ENCODE measurements at regions not wholly inside any gene's neighbourhood (a gene's known extent, or its start where the extent isn't known, plus 50 kb on each side); places are given as distances from the start of the nearest gene placed in this dataset.

DNA sequence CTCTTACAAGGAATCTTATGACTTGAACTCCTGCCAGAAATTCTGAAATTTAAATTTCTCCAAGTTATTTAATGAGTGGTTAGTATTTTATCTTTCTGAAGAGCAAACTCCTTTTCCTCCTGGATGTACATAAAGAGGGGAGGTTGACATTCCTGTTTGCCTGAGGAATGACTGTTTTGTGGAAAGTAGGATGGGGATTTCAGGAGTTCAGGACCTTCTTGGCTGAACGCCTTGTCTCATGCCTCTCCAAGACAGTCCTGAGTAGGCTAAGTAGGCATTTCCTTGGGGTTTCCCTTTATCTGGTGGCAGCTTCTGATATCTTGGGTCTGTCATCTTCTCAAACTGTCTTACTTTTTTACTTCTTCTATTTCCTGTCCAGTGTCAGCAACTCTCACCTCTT lies 356.6 kb downstream of the TDRD3 start:
- Histone ChIP-seq H3K9ac (ENCODE audit: insufficient read depth, low read length, poor library complexity, severe bottlenecking) (no peak overlapping the region), H3K9me3 (replicated peaks in 1 of 2; ENCODE audit: control insufficient read depth in 1 of 2, insufficient read depth in 1 of 2, low read length in 2 of 2) (peaks cover 0 to 6% of the 10 kb centered on the region in 2 donors), H3K27ac (ENCODE audit: low read depth in 1 of 2, low read length in 2 of 2) (no peak overlapping the region), H3K4me3 (replicated peaks in 1 of 3; ENCODE audit: low read depth in 2 of 3, low read length in 3 of 3) (no peak overlapping the region), H3K79me2 (ENCODE audit: insufficient read depth, low read length) (no peaks in the 10 kb centered on the region), H3K27me3 (ENCODE audit: control insufficient read depth in 2 of 2, insufficient read depth in 2 of 2, low read length in 2 of 2) (no peaks in the 10 kb centered on the region), H3K4me1 (ENCODE audit: control insufficient read depth in 1 of 2, insufficient read depth in 2 of 2, low read length in 2 of 2) (no peaks in the 10 kb centered on the region), H3K36me3 (replicated peaks in 1 of 2; ENCODE audit: control insufficient read depth in 1 of 2, insufficient read depth in 2 of 2, low read length in 2 of 2) (no peaks in the 10 kb centered on the region), H2AFZ (ENCODE audit: insufficient read depth, low read depth, low read length, poor library complexity, severe bottlenecking) (no peak overlapping the region), H3K4me2 (replicated peaks; ENCODE audit: extremely low read depth, low read length, poor library complexity, severe bottlenecking) (no peak overlapping the region), H4K20me1 (ENCODE audit: insufficient read depth, low read length) (no peaks in the 10 kb centered on the region)
- H3K27ac Mint-ChIP-seq = no peak overlapping the region
- no peaks in the 10 kb centered on the region for H3K27me3 Mint-ChIP-seq (ENCODE audit: low read depth in 3 of 3)
- H3K36me3 Mint-ChIP-seq = no peaks in the 10 kb centered on the region
- WGBS (ENCODE audit: insufficient coverage) = no CpG with 5 or more reads among the region's 1 CpG
- intact Hi-C loops (cut with micrococcal nuclease) = no loop called here
- DNase-seq = no peak
- no peak overlapping the region for H3K4me3 Mint-ChIP-seq
- H3K4me1 Mint-ChIP-seq = no peaks in the 10 kb centered on the region
- TF ChIP-seq, protein P1, sequence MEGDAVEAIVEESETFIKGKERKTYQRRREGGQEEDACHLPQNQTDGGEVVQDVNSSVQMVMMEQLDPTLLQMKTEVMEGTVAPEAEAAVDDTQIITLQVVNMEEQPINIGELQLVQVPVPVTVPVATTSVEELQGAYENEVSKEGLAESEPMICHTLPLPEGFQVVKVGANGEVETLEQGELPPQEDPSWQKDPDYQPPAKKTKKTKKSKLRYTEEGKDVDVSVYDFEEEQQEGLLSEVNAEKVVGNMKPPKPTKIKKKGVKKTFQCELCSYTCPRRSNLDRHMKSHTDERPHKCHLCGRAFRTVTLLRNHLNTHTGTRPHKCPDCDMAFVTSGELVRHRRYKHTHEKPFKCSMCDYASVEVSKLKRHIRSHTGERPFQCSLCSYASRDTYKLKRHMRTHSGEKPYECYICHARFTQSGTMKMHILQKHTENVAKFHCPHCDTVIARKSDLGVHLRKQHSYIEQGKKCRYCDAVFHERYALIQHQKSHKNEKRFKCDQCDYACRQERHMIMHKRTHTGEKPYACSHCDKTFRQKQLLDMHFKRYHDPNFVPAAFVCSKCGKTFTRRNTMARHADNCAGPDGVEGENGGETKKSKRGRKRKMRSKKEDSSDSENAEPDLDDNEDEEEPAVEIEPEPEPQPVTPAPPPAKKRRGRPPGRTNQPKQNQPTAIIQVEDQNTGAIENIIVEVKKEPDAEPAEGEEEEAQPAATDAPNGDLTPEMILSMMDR (IDR thresholded peaks at IDR 0.05) = no peak
- peaks cover 0 to 10% (median 1%) of the 10 kb centered on the region in 7 donors for H3K9me3 Mint-ChIP-seq

DNA sequence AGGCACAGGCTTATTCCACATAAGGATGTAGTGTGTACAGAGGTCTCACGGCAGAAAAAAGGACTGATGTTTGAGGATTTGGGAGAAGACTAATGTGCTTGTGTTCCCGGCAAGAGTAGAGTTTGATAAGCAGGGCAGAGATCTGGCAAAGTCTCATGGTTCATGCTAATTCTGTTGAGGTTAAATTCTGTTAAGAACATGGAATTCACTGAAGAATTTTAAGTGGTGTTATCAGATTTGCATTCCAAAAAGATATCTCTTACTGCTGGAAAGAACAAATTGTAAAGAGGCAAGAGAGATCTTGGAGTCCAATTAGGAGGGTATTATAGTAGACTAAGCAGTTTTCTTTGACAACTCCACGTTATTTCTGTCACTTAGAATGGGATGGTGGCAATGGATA lies 348.3 kb downstream of the TDRD3 start:
- H3K27ac Mint-ChIP-seq = no peak overlapping the region
- TF ChIP-seq, protein P1 (IDR thresholded peaks at IDR 0.05) = no peak
- intact Hi-C loops (cut with micrococcal nuclease) = no loop called here

More for the DNA sequence above, 348.3 kb downstream of the TDRD3 start:
- no peak for DNase-seq
- H2AFZ ChIP-seq (ENCODE audit: insufficient read depth, low read depth, low read length, poor library complexity, severe bottlenecking) = no peak overlapping the region
- Mint-ChIP-seq H3K4me3 (no peak overlapping the region), H3K36me3 (no peaks in the 10 kb centered on the region), H3K4me1 (no peaks in the 10 kb centered on the region), H3K27me3 (ENCODE audit: low read depth in 3 of 3) (peaks cover 0 to under 1% (median 0%) of the 10 kb centered on the region in 3 donors), H3K9me3 (peaks cover 0 to 10% (median 3%) of the 10 kb centered on the region in 7 donors)
- no peak overlapping the region for H3K4me2 ChIP-seq (replicated peaks; ENCODE audit: extremely low read depth, low read length, poor library complexity, severe bottlenecking)
- WGBS (ENCODE audit: insufficient coverage) = 88% methylated on average over 2 of the region's 3 CpGs
- no peak overlapping the region for H3K27ac ChIP-seq (ENCODE audit: low read depth in 1 of 2, low read length in 2 of 2)
- H4K20me1 ChIP-seq (ENCODE audit: insufficient read depth, low read length) = no peaks in the 10 kb centered on the region
- no peaks in the 10 kb centered on the region for H3K36me3 ChIP-seq (replicated peaks in 1 of 2; ENCODE audit: control insufficient read depth in 1 of 2, insufficient read depth in 2 of 2, low read length in 2 of 2)
- H3K9me3 ChIP-seq (replicated peaks in 1 of 2; ENCODE audit: control insufficient read depth in 1 of 2, insufficient read depth in 1 of 2, low read length in 2 of 2) = peaks cover 0 to 3% of the 10 kb centered on the region in 2 donors
- H3K4me3 ChIP-seq (replicated peaks in 1 of 3; ENCODE audit: low read depth in 2 of 3, low read length in 3 of 3) = no peak overlapping the region
- H3K9ac ChIP-seq (ENCODE audit: insufficient read depth, low read length, poor library complexity, severe bottlenecking) = no peak overlapping the region
- H3K4me1 ChIP-seq (ENCODE audit: control insufficient read depth in 1 of 2, insufficient read depth in 2 of 2, low read length in 2 of 2) = no peaks in the 10 kb centered on the region
- no peaks in the 10 kb centered on the region for H3K79me2 ChIP-seq (ENCODE audit: insufficient read depth, low read length)
- H3K27me3 ChIP-seq (ENCODE audit: control insufficient read depth in 2 of 2, insufficient read depth in 2 of 2, low read length in 2 of 2) = no peaks in the 10 kb centered on the region

Data from CD14-positive monocyte (primary cell).